WI38 (cell line): ENCODE measurements at regions not wholly inside any gene's neighbourhood (a gene's known extent, or its start where the extent isn't known, plus 50 kb on each side); places are given as distances from the start of the nearest gene placed in this dataset.

Experiments used
- H3K4me3 ChIP-seq: 2 replicates; pipeline ENCODE4 v1.5.1; 2011; ENCODE audit warnings: low read depth, mild to moderate bottlenecking, control low read depth, low read length
- TF ChIP-seq, protein P1 (sequence below): IDR thresholded peaks from 2 replicates; pipeline ENCODE4 v1.5.1; 2012; ENCODE audit warnings: low read depth, mild to moderate bottlenecking, control low read depth, low read length

DNA sequence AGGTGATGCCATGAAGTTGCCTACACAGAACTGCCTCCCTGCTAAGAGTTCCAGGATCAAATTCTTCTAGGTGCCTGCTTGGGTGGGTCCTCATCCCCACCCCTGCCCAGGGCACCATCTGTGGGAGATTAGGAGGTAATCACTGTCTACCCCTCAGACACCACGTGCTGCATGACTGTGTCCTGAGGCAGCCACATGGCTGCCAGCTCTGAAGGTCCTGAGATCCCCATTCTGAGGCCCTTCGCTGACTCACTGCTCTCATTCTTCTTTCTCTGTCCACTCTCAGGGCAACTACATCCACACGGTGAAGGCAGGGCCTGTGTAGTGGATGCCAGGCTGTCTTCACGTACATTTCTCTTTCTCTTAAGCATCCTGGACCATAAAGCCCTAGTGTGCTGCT, 222.9 kb upstream of the ANKRD55 start:
- TF ChIP-seq, protein P1, sequence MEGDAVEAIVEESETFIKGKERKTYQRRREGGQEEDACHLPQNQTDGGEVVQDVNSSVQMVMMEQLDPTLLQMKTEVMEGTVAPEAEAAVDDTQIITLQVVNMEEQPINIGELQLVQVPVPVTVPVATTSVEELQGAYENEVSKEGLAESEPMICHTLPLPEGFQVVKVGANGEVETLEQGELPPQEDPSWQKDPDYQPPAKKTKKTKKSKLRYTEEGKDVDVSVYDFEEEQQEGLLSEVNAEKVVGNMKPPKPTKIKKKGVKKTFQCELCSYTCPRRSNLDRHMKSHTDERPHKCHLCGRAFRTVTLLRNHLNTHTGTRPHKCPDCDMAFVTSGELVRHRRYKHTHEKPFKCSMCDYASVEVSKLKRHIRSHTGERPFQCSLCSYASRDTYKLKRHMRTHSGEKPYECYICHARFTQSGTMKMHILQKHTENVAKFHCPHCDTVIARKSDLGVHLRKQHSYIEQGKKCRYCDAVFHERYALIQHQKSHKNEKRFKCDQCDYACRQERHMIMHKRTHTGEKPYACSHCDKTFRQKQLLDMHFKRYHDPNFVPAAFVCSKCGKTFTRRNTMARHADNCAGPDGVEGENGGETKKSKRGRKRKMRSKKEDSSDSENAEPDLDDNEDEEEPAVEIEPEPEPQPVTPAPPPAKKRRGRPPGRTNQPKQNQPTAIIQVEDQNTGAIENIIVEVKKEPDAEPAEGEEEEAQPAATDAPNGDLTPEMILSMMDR: no peak
- no peak overlapping the region for H3K4me3 ChIP-seq

DNA sequence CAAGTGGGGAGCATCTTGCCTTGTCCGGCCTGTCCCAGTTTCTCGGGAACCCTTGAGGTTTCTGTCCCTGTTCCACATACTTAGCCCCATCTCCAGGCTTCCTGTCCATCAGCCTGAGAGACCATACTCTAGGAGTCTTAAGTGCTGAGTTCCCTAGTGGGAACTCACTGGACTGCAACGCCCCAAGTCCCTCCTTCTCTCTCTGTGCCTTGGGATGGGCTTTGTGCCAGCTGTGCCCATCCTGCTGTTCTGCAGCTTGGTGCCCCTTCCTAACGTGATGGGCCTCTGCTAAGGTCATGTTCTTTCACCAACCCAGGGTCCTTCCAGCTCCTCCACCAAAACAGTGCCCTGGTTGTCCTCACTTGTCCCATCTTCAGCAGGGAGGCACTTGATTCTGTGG, 222.3 kb upstream of the ANKRD55 start:
- no peak overlapping the region for H3K4me3 ChIP-seq
- TF ChIP-seq, protein P1: no peak

DNA sequence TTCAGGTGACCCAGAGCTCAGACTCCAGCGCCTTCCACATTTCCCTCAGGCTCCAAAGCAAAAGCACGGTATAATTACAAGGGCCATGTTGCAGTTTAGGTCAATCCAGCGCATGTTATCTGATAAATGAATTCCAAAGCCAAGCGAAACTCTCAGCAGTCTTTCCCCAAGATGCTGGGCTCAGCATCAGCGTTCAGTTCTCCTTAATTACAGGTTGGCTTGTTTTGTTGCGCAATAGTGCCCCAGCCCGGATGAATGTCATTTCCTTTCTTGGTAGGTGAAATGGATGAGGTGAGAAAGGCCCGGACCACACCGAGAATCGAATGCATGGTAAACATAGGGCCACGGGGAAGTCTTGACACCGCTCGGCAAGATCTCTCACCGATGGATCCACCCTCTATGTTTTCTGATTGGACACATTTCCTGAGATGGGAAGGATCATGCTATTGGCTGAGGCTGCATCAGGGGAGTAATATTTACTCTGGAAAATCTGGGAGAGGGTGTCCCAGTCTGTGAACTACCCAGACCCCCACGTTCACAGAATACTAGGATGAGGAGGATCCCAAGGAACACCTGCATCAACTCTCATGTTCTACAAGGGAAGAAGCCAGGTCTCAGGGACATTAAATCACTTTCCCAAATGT, 221.2 kb upstream of the ANKRD55 start:
- H3K4me3 ChIP-seq: no peak overlapping the region
- TF ChIP-seq, protein P1: no peak

DNA sequence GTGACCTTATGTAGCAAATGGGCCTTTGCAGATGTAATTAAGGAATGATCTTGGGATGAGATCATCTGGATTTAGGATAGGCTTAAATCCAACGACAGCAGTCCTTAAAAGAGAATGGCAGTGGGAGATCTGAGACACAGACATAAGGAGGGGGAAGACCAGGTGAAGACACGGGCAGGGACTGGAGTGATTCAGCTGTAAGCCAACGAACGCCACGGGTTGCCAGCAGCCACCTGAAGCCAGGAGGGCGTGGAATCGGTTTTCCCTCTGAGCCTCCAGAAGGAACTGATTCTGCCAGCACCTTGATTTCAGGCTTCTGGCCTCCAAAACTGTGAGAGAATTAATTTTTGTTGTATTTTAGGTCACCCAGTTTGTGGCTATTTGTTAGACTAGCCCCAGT, 218.6 kb upstream of the ANKRD55 start:
- TF ChIP-seq, protein P1: no peak
- H3K4me3 ChIP-seq: no peak overlapping the region

DNA sequence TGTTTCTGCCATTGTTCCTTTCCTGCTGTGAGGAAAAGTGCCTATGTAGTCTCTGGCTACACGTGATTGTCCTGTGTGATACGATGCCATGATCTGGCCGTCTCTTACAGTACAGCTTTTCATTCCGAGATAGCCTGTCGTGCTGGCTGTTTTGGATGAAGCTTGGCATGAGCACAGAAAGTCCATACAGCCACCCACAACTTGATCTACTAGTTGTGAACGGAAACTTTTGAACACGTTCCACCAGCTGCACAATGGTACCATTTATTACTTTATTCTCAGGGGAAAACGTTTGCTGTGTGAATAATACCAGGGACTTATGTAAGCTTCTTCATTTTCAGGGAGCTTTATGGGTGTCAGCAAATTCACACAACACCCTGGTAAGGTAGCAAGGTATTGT, 217.6 kb upstream of the ANKRD55 start:
- no peak overlapping the region for H3K4me3 ChIP-seq
- TF ChIP-seq, protein P1: no peak

DNA sequence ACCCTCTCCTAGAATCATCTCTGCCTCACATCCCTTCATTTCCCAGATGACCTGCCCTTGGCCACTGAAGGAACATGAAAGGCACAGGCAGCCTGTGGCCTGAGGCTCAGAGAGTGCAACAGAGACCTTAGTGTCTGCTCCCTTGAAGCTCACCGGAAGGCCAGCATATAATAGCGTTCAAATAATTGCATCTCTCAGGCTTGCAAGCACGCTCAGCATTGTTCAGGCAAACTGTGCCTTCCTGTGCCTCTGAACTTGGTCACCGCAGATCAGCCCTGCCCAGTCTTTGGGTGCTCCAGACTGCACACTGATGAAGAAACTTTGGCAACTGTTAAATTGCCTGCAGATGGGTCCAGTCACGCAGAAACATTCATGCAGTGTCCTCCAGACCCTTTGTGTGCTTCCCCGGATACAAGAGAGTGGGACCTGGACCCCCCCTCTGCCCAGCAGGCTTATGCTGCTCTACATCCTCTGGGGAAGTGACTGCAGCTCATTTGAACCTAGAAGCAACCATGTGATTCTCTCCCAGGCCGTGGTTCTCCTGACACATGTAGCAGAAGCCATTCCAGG, 216.0 kb upstream of the ANKRD55 start:
- H3K4me3 ChIP-seq: no peak overlapping the region
- TF ChIP-seq, protein P1: no peak

DNA sequence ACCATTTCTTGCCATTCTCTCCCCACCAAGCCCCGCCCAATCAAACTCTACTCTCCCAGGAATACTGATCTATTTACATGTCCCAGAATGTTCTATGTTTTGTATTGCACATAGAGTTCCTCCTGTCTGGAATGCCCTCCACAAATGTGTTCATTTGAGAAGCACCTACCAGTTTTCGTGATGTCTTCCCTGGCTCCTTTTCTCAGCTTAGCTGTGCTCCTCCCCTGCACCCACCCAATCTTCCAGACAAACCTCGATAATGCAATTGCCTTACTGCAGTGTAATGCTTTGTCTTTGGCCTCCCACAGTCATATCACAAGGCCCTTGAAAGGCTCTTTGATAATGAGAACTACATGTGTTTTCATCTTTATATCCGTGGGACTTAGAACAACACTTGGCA, 214.5 kb upstream of the ANKRD55 start:
- TF ChIP-seq, protein P1: no peak
- H3K4me3 ChIP-seq: no peak overlapping the region
